ENCODE measurements at regions not wholly inside any gene's neighbourhood (a gene's known extent, or its start where the extent isn't known, plus 50 kb on each side); places are given as distances from the start of the nearest gene placed in this dataset.

DNA sequence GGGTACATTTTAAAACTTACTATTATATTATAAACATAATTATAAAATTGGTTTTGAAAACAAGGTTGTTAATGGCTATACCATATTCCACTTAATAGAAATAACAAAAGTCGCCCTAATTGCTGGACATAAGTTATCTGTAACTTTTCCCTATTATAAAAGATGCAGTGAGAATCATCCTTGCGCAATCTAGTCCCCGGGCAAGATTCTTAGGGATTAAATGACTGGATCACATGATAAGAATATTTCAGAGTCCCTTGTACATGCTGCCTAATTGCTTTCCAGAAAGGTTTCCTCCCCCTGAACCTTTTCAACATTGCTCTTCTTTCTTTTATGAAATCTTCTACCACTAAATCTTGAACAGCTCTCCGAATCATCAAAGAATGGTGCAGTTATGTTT, 479.8 kb upstream of the MKI67 start:
- no peak for TF ChIP-seq TFAM (CRISPR knock-in tag; conservative IDR thresholded peaks at IDR 0.05)
- TF ChIP-seq, protein P1, sequence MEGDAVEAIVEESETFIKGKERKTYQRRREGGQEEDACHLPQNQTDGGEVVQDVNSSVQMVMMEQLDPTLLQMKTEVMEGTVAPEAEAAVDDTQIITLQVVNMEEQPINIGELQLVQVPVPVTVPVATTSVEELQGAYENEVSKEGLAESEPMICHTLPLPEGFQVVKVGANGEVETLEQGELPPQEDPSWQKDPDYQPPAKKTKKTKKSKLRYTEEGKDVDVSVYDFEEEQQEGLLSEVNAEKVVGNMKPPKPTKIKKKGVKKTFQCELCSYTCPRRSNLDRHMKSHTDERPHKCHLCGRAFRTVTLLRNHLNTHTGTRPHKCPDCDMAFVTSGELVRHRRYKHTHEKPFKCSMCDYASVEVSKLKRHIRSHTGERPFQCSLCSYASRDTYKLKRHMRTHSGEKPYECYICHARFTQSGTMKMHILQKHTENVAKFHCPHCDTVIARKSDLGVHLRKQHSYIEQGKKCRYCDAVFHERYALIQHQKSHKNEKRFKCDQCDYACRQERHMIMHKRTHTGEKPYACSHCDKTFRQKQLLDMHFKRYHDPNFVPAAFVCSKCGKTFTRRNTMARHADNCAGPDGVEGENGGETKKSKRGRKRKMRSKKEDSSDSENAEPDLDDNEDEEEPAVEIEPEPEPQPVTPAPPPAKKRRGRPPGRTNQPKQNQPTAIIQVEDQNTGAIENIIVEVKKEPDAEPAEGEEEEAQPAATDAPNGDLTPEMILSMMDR (IDR thresholded peaks at IDR 0.05 in 2 of 3, conservative IDR thresholded peaks at IDR 0.05 in 1 of 3; ENCODE audit: insufficient read depth in 2 of 3, low read depth in 1 of 3, low read length in 3 of 3): no peak
- no peak for TF ChIP-seq ARNT (IDR thresholded peaks at IDR 0.05)
- TF ChIP-seq SMARCC2 (IDR thresholded peaks at IDR 0.05; ENCODE audit: low read depth): no peak
- TF ChIP-seq FOXA3 (CRISPR knock-in tag; conservative IDR thresholded peaks at IDR 0.05 in 1 of 2, IDR thresholded peaks at IDR 0.05 in 1 of 2): no peak
- no peak for TF ChIP-seq FOXA1 (IDR thresholded peaks at IDR 0.05; ENCODE audit: borderline replicate concordance)
- TF ChIP-seq E4F1 (CRISPR knock-in tag; IDR thresholded peaks at IDR 0.05; ENCODE audit: borderline replicate concordance): no peak
- no peak for TF ChIP-seq DLX4 (CRISPR knock-in tag; IDR thresholded peaks at IDR 0.05)
- TF ChIP-seq, protein P2, sequence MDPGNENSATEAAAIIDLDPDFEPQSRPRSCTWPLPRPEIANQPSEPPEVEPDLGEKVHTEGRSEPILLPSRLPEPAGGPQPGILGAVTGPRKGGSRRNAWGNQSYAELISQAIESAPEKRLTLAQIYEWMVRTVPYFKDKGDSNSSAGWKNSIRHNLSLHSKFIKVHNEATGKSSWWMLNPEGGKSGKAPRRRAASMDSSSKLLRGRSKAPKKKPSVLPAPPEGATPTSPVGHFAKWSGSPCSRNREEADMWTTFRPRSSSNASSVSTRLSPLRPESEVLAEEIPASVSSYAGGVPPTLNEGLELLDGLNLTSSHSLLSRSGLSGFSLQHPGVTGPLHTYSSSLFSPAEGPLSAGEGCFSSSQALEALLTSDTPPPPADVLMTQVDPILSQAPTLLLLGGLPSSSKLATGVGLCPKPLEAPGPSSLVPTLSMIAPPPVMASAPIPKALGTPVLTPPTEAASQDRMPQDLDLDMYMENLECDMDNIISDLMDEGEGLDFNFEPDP (CRISPR knock-in tag; IDR thresholded peaks at IDR 0.05): no peak
- TF ChIP-seq POLR2A (conservative IDR thresholded peaks at IDR 0.05): no peak

Measured in K562 (cell line).